CD14-positive monocyte (primary cell): ENCODE measurements at regions not wholly inside any gene's neighbourhood (a gene's known extent, or its start where the extent isn't known, plus 50 kb on each side); places are given as distances from the start of the nearest gene placed in this dataset.

Experiments
- DNase-seq, 3 donors: peaks; one replicate each; pipeline ENCODE4 v3.0.0-alpha.2; 2011 to 2022
- H2AFZ ChIP-seq: 2 replicates; pipeline ENCODE4 v1.6.0; 2012; ENCODE audit warnings: mild to moderate bottlenecking, low read depth, low read length, inconsistent platforms; ENCODE audit not compliant: insufficient read depth, poor library complexity, severe bottlenecking
- H3K27ac ChIP-seq, 2 donors: 1 replicate in 1 of 2; 2 replicates in 1 of 2; pipeline ENCODE4 v1.5.1; 2012 to 2013; ENCODE audit warnings: low read length in 2 of 2, control low read depth in 1 of 2, inconsistent platforms in 1 of 2, low read depth in 1 of 2, mild to moderate bottlenecking in 1 of 2
- H3K27me3 ChIP-seq, 2 donors: one replicate each; pipeline versions ENCODE4 v1.6.0 to v1.6.1; 2011 to 2013; ENCODE audit warnings: low read length in 2 of 2; ENCODE audit not compliant: control insufficient read depth in 2 of 2, insufficient read depth in 2 of 2
- H3K36me3 ChIP-seq, 2 donors: replicated peaks in 1 of 2; 1 replicate in 1 of 2; 2 replicates in 1 of 2; pipeline versions ENCODE4 v1.5.1 to v1.6.1; 2012 to 2013; ENCODE audit warnings: low read length in 2 of 2, control low read depth in 1 of 2, inconsistent platforms in 1 of 2, mild to moderate bottlenecking in 1 of 2; ENCODE audit not compliant: insufficient read depth in 2 of 2, control insufficient read depth in 1 of 2
- H3K4me1 ChIP-seq, 2 donors: 1 replicate in 1 of 2; 2 replicates in 1 of 2; pipeline versions ENCODE4 v1.5.1 to v1.6.1; 2012 to 2013; ENCODE audit warnings: low read length in 2 of 2, control low read depth in 1 of 2, inconsistent platforms in 1 of 2, mild to moderate bottlenecking in 1 of 2, moderate library complexity in 1 of 2; ENCODE audit not compliant: insufficient read depth in 2 of 2, control insufficient read depth in 1 of 2
- H3K4me2 ChIP-seq: replicated peaks from 2 replicates; pipeline ENCODE3; 2012; ENCODE audit warnings: low read length, moderate library complexity, mild to moderate bottlenecking; ENCODE audit not compliant: poor library complexity, severe bottlenecking; ENCODE audit errors: extremely low read depth
- H3K4me3 ChIP-seq, 3 experiments: fragments of 200-600 bp in 1 of 3; sonication (generic) in 1 of 3; replicated peaks in 1 of 3; 1 replicate in 2 of 3; 2 replicates in 1 of 3; pipeline ENCODE4 v1.5.1; 2011 to 2013; ENCODE audit warnings: low read length in 3 of 3, mild to moderate bottlenecking in 3 of 3, control low read depth in 2 of 3, low read depth in 2 of 3, inconsistent platforms in 1 of 3, moderate library complexity in 1 of 3
- H3K79me2 ChIP-seq: 2 replicates; pipeline ENCODE4 v1.6.0; 2012; ENCODE audit warnings: mild to moderate bottlenecking, control low read depth, inconsistent platforms, low read length, moderate library complexity; ENCODE audit not compliant: insufficient read depth
- H3K9ac ChIP-seq: 2 replicates; pipeline ENCODE4 v1.6.0; 2017; ENCODE audit warnings: low read length, mild to moderate bottlenecking; ENCODE audit not compliant: insufficient read depth, poor library complexity, severe bottlenecking
- H3K9me3 ChIP-seq, 2 donors: replicated peaks in 1 of 2; 1 replicate in 1 of 2; 2 replicates in 1 of 2; pipeline versions ENCODE4 v1.5.1 to v1.6.1; 2012 to 2013; ENCODE audit warnings: low read length in 2 of 2, control low read depth in 1 of 2; ENCODE audit not compliant: control insufficient read depth in 1 of 2, insufficient read depth in 1 of 2
- H4K20me1 ChIP-seq: 2 replicates; pipeline ENCODE4 v1.6.0; 2012; ENCODE audit warnings: mild to moderate bottlenecking, low read length, control low read depth, moderate library complexity; ENCODE audit not compliant: insufficient read depth
- H3K27ac Mint-ChIP-seq, 7 donors: one replicate each; pipeline ENCODE4 v1.8.0; 2020; ENCODE audit warnings: mild to moderate bottlenecking in 7 of 7, mixed read lengths in 7 of 7, moderate library complexity in 6 of 7, inconsistent platforms in 2 of 7
- H3K27me3 Mint-ChIP-seq, 3 donors: one replicate each; pipeline ENCODE4 v1.8.0; 2021 to 2022; ENCODE audit warnings: low read depth in 3 of 3, mild to moderate bottlenecking in 3 of 3, mixed read lengths in 3 of 3, moderate library complexity in 3 of 3, inconsistent platforms in 1 of 3
- H3K36me3 Mint-ChIP-seq, 2 donors: one replicate each; pipeline ENCODE4 v1.8.0; 2020; ENCODE audit warnings: mixed read lengths in 2 of 2, inconsistent platforms in 1 of 2, mild to moderate bottlenecking in 1 of 2
- H3K4me1 Mint-ChIP-seq: one replicate; pipeline ENCODE4 v1.8.0; 2020; ENCODE audit warnings: mild to moderate bottlenecking, mixed read lengths
- H3K4me3 Mint-ChIP-seq, 2 donors: one replicate each; pipeline ENCODE4 v1.8.0; 2020; ENCODE audit warnings: mild to moderate bottlenecking in 2 of 2, mixed read lengths in 2 of 2, moderate library complexity in 1 of 2
- H3K9me3 Mint-ChIP-seq, 7 donors: one replicate each; pipeline ENCODE4 v1.8.0; 2020 to 2022; ENCODE audit warnings: mixed read lengths in 7 of 7, mild to moderate bottlenecking in 6 of 7, moderate library complexity in 6 of 7, inconsistent platforms in 2 of 7
- CTCF ChIP-seq: fragments of 200-600 bp; IDR thresholded peaks from one replicate; pipeline ENCODE4 v1.8.0; 2022; ENCODE audit warnings: antibody characterized with exemption, mild to moderate bottlenecking
- WGBS: methylation state at CpG from one replicate; pipeline ENCODE4 v1.1.5; 2013; ENCODE audit warnings: missing lambda C conversion rate; ENCODE audit not compliant: insufficient coverage; 5-methylcytosine and 5-hydroxymethylcytosine counted together
- intact Hi-C, 2 donors: fragments of 100-400 bp; cut with micrococcal nuclease; formaldehyde crosslinking; loops; one replicate each; pipeline versions ENCODE4 v1.15.0 to v1.15.1; 2023

- intact Hi-C loops = no loop called here
- no peak overlapping the region for H2AFZ ChIP-seq
- no peak overlapping the region for H3K27ac ChIP-seq
- H3K4me1 Mint-ChIP-seq = no peaks in the 10 kb centered on the region
- no peaks in the 10 kb centered on the region for H3K36me3 Mint-ChIP-seq
- no peak overlapping the region for H3K27ac Mint-ChIP-seq
- H3K9ac ChIP-seq = no peak overlapping the region
- H3K36me3 ChIP-seq = no peaks in the 10 kb centered on the region
- H3K4me3 ChIP-seq = no peak overlapping the region
- no peaks in the 10 kb centered on the region for H3K27me3 ChIP-seq
- no peak for DNase-seq
- peaks cover 0 to 1% (median 0%) of the 10 kb centered on the region in 3 donors for H3K27me3 Mint-ChIP-seq
- TF ChIP-seq CTCF = no peak
- H3K9me3 Mint-ChIP-seq = peaks cover 0 to 10% (median 2%) of the 10 kb centered on the region in 7 donors
- H4K20me1 ChIP-seq = no peaks in the 10 kb centered on the region
- no peak overlapping the region for H3K4me2 ChIP-seq
- H3K4me1 ChIP-seq = no peaks in the 10 kb centered on the region
- H3K4me3 Mint-ChIP-seq = no peak overlapping the region
- peaks cover 0 to 7% of the 10 kb centered on the region in 2 donors for H3K9me3 ChIP-seq
- 86% methylated on average over 2 of the region's 3 CpGs for WGBS
- H3K79me2 ChIP-seq = no peaks in the 10 kb centered on the region
Measured at GRCh38 chr16:6267682-6268081, 1065.0 kb upstream of the RBFOX1 start.

- DNase-seq = no peak
- Histone ChIP-seq H3K79me2 (no peaks in the 10 kb centered on the region), H3K4me3 (no peak overlapping the region), H2AFZ (no peak overlapping the region), H3K27me3 (no peaks in the 10 kb centered on the region), H3K27ac (no peak overlapping the region), H3K9ac (no peak overlapping the region), H3K9me3 (peaks cover 0 to 7% of the 10 kb centered on the region in 2 donors), H3K4me2 (no peak overlapping the region), H3K4me1 (no peaks in the 10 kb centered on the region), H4K20me1 (no peaks in the 10 kb centered on the region), H3K36me3 (no peaks in the 10 kb centered on the region)
- WGBS = 80% methylated on average over 1 of the region's 2 CpGs
- Mint-ChIP-seq H3K27me3 (peaks cover 0 to 1% (median 0%) of the 10 kb centered on the region in 3 donors), H3K4me3 (no peak overlapping the region), H3K9me3 (peaks cover 0 to 13% (median 3%) of the 10 kb centered on the region in 7 donors), H3K36me3 (no peaks in the 10 kb centered on the region), H3K4me1 (no peaks in the 10 kb centered on the region), H3K27ac (no peak overlapping the region)
- no peak for TF ChIP-seq CTCF
- intact Hi-C loops = no loop called here
Measured at GRCh38 chr16:6266703-6267102, 1065.9 kb upstream of the RBFOX1 start.
